Type B pancreatic cell (in vitro differentiated cells): ENCODE measurements at regions not wholly inside any gene's neighbourhood (a gene's known extent, or its start where the extent isn't known, plus 50 kb on each side); places are given as distances from the start of the nearest gene placed in this dataset.

ENCODE experiments used
- DNase-seq: peaks from one replicate; pipeline ENCODE4 v3.0.0; 2021; ENCODE audit warnings: mixed read lengths; ENCODE audit not compliant: unreplicated experiment; ENCODE audit errors: extremely low spot score
- H3K27ac Mint-ChIP-seq: 2 replicates; pipeline ENCODE4 v1.8.0; 2021; ENCODE audit warnings: mild to moderate bottlenecking, mixed read lengths
- H3K27me3 Mint-ChIP-seq: 2 replicates; pipeline ENCODE4 v1.8.0; 2021; ENCODE audit warnings: mixed read lengths
- H3K36me3 Mint-ChIP-seq: 2 replicates; pipeline ENCODE4 v1.8.0; 2021; ENCODE audit warnings: mixed read lengths
- H3K4me1 Mint-ChIP-seq: one replicate; pipeline ENCODE4 v1.8.0; 2021; ENCODE audit warnings: mixed read lengths; ENCODE audit not compliant: unreplicated experiment
- H3K4me3 Mint-ChIP-seq: 2 replicates; pipeline ENCODE4 v1.8.0; 2021; ENCODE audit warnings: mild to moderate bottlenecking, mixed read lengths
- H3K9me3 Mint-ChIP-seq: 2 replicates; pipeline ENCODE4 v1.8.0; 2021; ENCODE audit warnings: mixed read lengths
- CTCF ChIP-seq: fragments of 200-600 bp; sonication (generic); conservative IDR thresholded peaks from 2 replicates; pipeline ENCODE4 v1.5.0; 2021; ENCODE audit warnings: antibody characterized with exemption, mild to moderate bottlenecking

- Mint-ChIP-seq H3K9me3 (no peaks in the 10 kb centered on the region), H3K36me3 (no peaks in the 10 kb centered on the region), H3K27ac (no peak overlapping the region), H3K4me3 (no peak overlapping the region), H3K4me1 (peaks cover under 1% of the 10 kb centered on the region), H3K27me3 (no peaks in the 10 kb centered on the region)
- no peak for TF ChIP-seq CTCF
- DNase-seq, result no peak
Observed at GRCh38 chr5:20114526-20114925, 126.5 kb upstream of the CDH18 start.

DNA sequence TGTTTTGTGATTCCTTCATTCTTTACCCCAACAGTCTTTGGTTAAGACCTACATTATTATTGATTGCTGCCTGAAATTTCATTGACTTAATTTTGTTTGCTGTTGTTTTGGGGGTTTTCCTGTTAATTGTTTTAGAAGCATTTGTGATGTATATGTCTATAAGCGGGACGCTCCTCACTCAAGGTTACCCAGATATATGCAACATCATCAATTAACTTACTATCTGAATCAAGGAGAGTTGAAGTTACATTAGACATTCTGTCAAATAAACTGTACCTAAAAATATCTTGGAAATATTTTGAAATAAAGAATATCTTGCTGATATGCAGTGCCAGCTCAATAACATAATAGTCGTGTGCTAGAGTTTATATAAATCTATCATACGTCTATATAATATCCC is 125.9 kb upstream of the CDH18 start:
- H3K9me3 Mint-ChIP-seq, result no peaks in the 10 kb centered on the region
- no peak for DNase-seq
- H3K36me3 Mint-ChIP-seq, result no peaks in the 10 kb centered on the region
- H3K4me3 Mint-ChIP-seq, result no peak overlapping the region
- H3K27ac Mint-ChIP-seq, result no peak overlapping the region
- peaks cover 7% of the 10 kb centered on the region for H3K4me1 Mint-ChIP-seq
- no peak for TF ChIP-seq CTCF
- H3K27me3 Mint-ChIP-seq, result no peaks in the 10 kb centered on the region

DNA sequence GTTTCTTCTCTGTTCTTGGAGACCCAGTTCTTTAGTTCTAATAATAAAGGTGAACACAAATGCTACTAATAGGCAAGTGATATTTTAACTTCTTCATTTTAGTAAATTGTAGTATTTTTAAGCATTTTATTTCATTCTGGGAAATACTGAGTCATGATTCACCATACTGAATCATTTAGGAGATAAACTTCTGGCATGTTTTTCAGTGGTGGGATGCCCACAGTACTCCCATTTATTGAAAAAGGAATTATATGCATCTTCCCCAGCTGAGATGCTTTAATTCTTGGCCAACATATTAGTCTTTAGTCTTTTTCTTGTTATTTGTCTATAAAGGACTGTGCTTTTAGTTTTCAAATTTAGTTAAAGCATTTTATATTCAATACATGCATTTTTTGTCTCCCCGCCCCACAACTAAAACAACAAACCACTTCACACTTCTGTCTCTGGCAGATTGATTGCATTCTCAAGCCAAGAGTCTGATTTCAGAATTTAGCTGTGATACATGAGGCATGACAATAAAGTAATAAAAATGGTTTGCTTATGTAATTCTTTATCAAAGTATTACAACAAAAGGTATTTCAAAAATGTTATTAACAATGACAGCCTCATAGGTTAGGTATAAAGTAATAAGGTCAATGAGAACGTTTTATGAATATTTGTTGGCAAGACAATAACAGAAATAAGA is 125.2 kb upstream of the CDH18 start:
- no peak for DNase-seq
- Mint-ChIP-seq H3K9me3 (peaks cover 4% of the 10 kb centered on the region), H3K27me3 (no peaks in the 10 kb centered on the region), H3K4me1 (peaks cover 7% of the 10 kb centered on the region), H3K36me3 (no peaks in the 10 kb centered on the region), H3K27ac (no peak overlapping the region), H3K4me3 (no peak overlapping the region)
- no peak for TF ChIP-seq CTCF

DNA sequence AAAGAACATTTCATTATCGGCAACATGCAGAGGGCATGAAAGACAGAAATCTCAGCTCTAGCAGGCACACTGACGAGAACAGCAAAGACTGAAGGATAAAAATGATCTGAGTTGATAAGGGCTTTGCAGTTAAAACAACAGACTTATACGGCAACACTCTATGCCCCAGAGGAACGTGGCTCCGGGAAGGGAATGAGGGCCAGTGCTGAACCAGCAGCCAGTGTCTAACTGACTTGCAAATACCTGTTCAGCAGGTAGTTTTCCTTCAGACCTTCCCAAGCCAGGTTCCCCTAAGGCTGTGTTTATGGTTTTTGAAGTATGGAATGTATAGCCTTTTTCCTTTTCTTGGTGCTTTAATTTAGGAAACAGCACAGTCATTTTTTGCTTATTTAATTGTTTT is 121.3 kb upstream of the CDH18 start:
- H3K27ac Mint-ChIP-seq, result peak overlapping the region; percentile 46
- peaks cover 7% of the 10 kb centered on the region for H3K4me1 Mint-ChIP-seq
- DNase-seq, result no peak
- peak overlapping the region; percentile 48 for H3K4me3 Mint-ChIP-seq
- H3K9me3 Mint-ChIP-seq, result peaks cover 4% of the 10 kb centered on the region
- TF ChIP-seq CTCF, result no peak
- no peaks in the 10 kb centered on the region for H3K27me3 Mint-ChIP-seq
- H3K36me3 Mint-ChIP-seq, result no peaks in the 10 kb centered on the region

DNA sequence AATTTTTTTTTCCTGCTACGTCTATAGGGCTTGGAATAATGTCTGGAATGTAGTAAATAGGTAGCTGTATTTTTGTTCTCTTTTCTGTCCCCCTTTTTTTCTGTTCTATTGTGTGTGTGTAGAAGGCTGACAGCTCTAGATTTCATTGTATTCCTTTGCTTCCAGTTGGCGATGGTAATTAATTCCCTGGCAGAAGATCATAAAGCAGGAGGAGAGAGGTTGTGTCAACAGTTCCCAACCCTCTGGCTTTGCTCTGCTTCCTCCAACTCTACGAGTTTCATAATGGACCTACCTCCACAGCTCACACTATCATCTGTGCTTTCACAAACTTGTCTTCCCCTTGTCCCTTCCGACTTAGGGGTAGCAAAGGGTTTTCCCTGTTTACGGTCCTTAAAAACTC is 117.9 kb upstream of the CDH18 start:
- Mint-ChIP-seq H3K27me3 (no peaks in the 10 kb centered on the region), H3K4me3 (no peak overlapping the region), H3K27ac (peak overlapping the region; percentile 3), H3K4me1 (peaks cover 7% of the 10 kb centered on the region), H3K9me3 (peaks cover 4% of the 10 kb centered on the region), H3K36me3 (no peaks in the 10 kb centered on the region)
- no peak for TF ChIP-seq CTCF
- no peak for DNase-seq

- Mint-ChIP-seq H3K4me3 (no peak overlapping the region), H3K9me3 (no peaks in the 10 kb centered on the region), H3K4me1 (no peaks in the 10 kb centered on the region), H3K36me3 (no peaks in the 10 kb centered on the region), H3K27ac (no peak overlapping the region), H3K27me3 (no peaks in the 10 kb centered on the region)
- no peak for TF ChIP-seq CTCF
- no peak for DNase-seq
Observed at GRCh38 chr5:20102293-20102692, 114.3 kb upstream of the CDH18 start.
